DMS153 treated with DMSO at 0.1 percent for 48 hours (cell line): ENCODE measurements at regions not wholly inside any gene's neighbourhood (a gene's known extent, or its start where the extent isn't known, plus 50 kb on each side); places are given as distances from the start of the nearest gene placed in this dataset.
"Not testable (repeated sequence)": the region's sequence is repeated elsewhere in the genome, so short reads cannot be mapped to it uniquely, and the experiment has no call there.

ENCODE experiments used
- DNase-seq: peaks from one replicate; lab custom pipeline; 2025; ENCODE audit not compliant: unreplicated experiment; lab: John Stamatoyannopoulos, UW

- DNase-seq, result no peak
These were observed 79.9 kb upstream of the FBXL17 start for GRCh38 chr5:108461628-108462367.

DNA sequence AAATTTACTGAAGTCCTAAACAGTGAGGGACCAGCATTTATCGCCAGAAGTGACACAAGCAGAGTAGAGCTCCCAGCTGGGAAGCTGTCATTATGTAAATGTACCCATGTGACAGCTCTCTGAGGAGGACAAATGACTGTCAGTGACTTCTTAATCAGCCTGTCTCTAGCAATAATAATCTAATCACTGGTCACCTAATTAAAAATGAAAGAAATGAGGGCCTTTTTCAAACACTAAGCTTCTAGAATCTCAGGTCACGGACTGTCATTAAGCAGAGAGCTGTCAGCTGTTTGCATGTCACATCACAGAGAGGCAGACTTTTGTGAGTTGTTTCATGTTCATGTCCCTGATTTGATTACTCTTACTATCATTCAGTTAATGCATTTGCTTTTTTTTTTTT lies 77.9 kb upstream of the FBXL17 start:
- DNase-seq, result no peak

DNA sequence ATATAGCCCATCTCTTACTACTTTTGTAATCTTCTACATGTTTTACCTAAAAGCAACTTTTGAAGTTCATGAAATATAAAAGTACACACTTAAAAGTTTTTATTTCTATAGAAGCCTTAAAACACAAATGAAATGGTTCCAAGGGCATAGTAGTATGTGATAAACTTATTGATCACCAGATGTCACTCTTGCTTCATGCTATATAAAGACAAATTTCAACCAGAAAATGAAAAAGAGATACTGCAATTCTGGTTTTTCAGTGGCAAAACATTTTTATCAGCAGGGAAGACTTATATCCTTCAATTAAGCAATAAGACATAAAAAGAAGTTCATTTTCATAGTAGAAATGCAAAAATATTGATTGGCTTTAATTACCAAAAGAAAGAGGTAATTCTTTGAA lies 69.4 kb upstream of the FBXL17 start:
- no peak for DNase-seq

DNA sequence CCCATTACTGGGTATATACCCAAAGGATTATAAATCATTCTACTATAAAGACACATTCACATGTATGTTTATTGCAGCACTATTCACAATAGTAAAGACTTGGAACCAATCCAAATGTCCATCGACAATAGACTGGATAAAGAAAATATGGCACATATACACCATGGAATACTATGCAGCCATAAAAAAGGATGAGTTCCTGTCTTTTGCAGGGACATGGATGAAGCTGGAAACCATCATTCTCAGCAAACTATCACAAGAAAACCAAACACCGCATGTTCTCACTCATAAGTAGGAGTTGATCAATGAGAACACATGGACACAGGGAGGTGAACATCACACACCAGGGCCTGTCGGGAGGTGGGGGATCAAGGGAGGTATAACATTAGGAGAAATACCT lies 62.2 kb upstream of the FBXL17 start:
- DNase-seq, result not testable (repeated sequence)

- not testable (repeated sequence) for DNase-seq
These were observed 60.3 kb upstream of the FBXL17 start for GRCh38 chr5:108442063-108442651.

DNA sequence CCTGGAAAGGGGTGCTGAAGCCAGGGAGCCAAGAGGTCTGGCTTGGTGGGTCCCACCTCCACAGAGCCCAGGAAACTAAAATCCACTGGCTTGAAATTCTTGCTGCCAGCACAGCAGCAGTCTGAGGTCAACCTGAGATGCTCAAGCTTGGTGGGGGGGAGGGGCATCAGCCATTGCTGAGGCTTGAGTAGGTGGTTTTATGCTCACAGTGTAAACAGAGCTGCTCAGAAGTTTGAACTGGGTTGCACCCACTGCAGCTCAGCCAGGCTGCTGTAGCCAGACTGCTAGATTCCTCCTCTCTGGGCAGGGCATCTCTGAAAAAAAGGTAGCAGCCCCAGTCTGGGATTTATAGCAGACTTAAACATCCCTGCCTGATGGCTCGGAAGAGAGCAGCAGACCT lies 55.5 kb upstream of the FBXL17 start:
- no peak for DNase-seq

DNA sequence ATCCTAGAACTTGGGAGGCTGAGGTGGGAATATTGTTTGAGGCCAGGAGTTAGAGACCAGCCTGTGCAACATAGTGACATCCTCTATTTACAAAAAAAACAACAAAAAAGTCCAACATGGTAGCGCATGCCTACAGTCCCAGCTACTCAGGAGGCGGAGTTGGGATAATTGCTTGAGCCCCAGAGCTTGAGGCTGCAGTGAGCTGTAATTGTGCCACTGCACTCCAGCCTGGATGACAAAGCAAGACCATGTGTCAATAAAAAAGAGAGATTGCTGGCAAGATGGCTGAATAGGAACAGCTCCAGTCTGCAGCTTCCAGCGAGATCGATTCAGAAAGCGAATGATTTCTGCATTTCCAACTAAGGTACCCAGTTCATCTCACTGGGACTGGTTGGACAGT lies 54.8 kb upstream of the FBXL17 start:
- DNase-seq, result no peak

DNA sequence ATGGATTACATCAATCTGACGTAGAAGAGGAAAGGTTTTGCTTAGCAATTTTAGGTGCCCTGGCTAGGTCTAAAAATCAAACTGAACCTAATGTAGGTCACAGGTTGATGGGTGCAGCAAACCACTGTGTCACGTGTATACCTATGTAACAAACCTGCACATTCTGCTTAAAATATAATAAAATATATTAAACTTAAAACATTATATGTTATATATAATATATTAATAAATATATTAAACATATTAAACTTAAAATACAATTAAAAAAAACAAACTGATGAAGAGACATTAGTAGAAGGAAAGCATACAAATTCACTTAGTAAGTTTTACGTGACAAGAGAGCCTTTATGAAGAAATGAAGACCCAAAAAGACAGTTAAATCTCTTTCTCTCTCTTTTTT lies 51.7 kb upstream of the FBXL17 start:
- no peak for DNase-seq

- DNase-seq, result no peak
These were observed 50.1 kb upstream of the FBXL17 start for GRCh38 chr5:108432024-108432423.
